ENCODE measurements at regions not wholly inside any gene's neighbourhood (a gene's known extent, or its start where the extent isn't known, plus 50 kb on each side); places are given as distances from the start of the nearest gene placed in this dataset.

DNA sequence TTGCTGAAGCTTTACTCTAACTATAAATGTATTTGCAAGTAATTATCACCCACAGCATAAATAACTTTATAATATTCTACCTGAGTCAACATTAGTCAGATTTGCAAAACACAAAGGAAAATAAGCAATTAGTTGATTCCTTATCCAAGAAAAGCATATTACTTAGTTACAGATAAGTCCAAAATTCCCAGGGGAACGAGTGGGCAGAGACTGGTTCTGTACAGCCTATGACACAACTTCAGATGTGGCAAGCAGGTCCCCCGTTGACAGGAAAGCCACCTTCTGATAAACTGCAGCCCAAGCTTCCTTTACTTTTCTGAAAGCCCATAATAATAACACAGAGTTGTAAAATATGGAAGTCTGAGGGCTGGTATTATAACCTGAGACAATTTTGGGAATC is 62.4 kb upstream of the NDP start:
- Histone ChIP-seq H3K9ac (ENCODE audit: low read depth, low read length) (no peak overlapping the region), H2AK9ac (replicated peaks; ENCODE audit: low read depth, low read length, poor library complexity) (no peak overlapping the region), H2BK120ac (ENCODE audit: low read depth, low read length) (no peak overlapping the region), H2BK5ac (ENCODE audit: low read depth, low read length, poor library complexity, severe bottlenecking) (no peak overlapping the region), H3K79me1 (ENCODE audit: low read depth in 1 of 2, low read length in 2 of 2) (no peaks in the 10 kb centered on the region), H3K27me3 (ENCODE audit: control insufficient read depth, insufficient read depth, low read length) (peaks cover 6% of the 10 kb centered on the region), H4K8ac (ENCODE audit: low read depth in 2 of 2, low read length in 2 of 2) (no peak overlapping the region), H3K36me3 (ENCODE audit: control insufficient read depth, insufficient read depth, low read length) (no peaks in the 10 kb centered on the region), H3K18ac (ENCODE audit: low read depth, low read length) (no peak overlapping the region), H2AFZ (replicated peaks; ENCODE audit: low read length, poor library complexity) (no peak overlapping the region), H3K9me1 (ENCODE audit: insufficient read depth, low read length) (no peaks in the 10 kb centered on the region), H3K27ac (ENCODE audit: insufficient read depth, low read length) (no peak overlapping the region), H3K4me3 (ENCODE audit: insufficient read depth, low read depth, low read length) (no peak overlapping the region), H4K91ac (ENCODE audit: insufficient read depth, low read depth, low read length) (no peak overlapping the region), H2BK20ac (ENCODE audit: low read depth, low read length) (no peak overlapping the region), H2AK5ac (ENCODE audit: low read depth, low read length) (no peak overlapping the region), H3K4me2 (ENCODE audit: low read depth, low read length) (no peak overlapping the region), H3K9me3 (ENCODE audit: control insufficient read depth, insufficient read depth, low read length) (no peaks in the 10 kb centered on the region), H3K4ac (ENCODE audit: low read depth, low read length) (no peak overlapping the region), H3K56ac (ENCODE audit: extremely low read depth, insufficient read depth, low read length) (no peak overlapping the region), H3K14ac (replicated peaks; ENCODE audit: low read depth, low read length) (no peak overlapping the region), H4K5ac (ENCODE audit: low read depth, low read length) (no peak overlapping the region), H2BK15ac (ENCODE audit: low read depth, low read length) (no peak overlapping the region), H4K20me1 (ENCODE audit: insufficient read depth, low read length) (no peaks in the 10 kb centered on the region), H3K4me1 (ENCODE audit: control insufficient read depth, insufficient read depth, low read length) (no peaks in the 10 kb centered on the region), H3K23ac (ENCODE audit: low read depth, low read length) (no peak overlapping the region)
- in situ Hi-C loops (cut with MboI; ENCODE audit: low sequenced_read_pairs) (no loop called here), dilution Hi-C loops (cut with HindIII; ENCODE audit: low sequenced_read_pairs, unreplicated experiment) (no loop called here), intact Hi-C loops (cut with micrococcal nuclease) (no loop called here)
- BruUV-seq (replicated peaks): no TSS peak
- ChIA-PET POLR2A (ENCODE audit: unreplicated experiment) (no interaction called here), CTCF (no interaction called here)
- no peak for TF ChIP-seq MAZ (IDR thresholded peaks at IDR 0.05; ENCODE audit: borderline replicate concordance, low read depth, low read length)
- TF ChIP-seq, protein P1, sequence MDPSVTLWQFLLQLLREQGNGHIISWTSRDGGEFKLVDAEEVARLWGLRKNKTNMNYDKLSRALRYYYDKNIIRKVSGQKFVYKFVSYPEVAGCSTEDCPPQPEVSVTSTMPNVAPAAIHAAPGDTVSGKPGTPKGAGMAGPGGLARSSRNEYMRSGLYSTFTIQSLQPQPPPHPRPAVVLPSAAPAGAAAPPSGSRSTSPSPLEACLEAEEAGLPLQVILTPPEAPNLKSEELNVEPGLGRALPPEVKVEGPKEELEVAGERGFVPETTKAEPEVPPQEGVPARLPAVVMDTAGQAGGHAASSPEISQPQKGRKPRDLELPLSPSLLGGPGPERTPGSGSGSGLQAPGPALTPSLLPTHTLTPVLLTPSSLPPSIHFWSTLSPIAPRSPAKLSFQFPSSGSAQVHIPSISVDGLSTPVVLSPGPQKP (IDR thresholded peaks at IDR 0.05; ENCODE audit: borderline replicate concordance, low read depth, low read length): no peak
- no peak for TF ChIP-seq MAFK (IDR thresholded peaks at IDR 0.05; ENCODE audit: low read depth, low read length)
- TF ChIP-seq RAD21 (IDR thresholded peaks at IDR 0.05; ENCODE audit: low read length): no peak
- no peak for TF ChIP-seq SMC3 (IDR thresholded peaks at IDR 0.05; ENCODE audit: low read depth, low read length)
- TF ChIP-seq FOS (IDR thresholded peaks at IDR 0.05; ENCODE audit: low read depth, low read length): no peak
- TF ChIP-seq BHLHE40 (IDR thresholded peaks at IDR 0.05; ENCODE audit: low read depth, low read length): no peak
- TF ChIP-seq, protein P2, sequence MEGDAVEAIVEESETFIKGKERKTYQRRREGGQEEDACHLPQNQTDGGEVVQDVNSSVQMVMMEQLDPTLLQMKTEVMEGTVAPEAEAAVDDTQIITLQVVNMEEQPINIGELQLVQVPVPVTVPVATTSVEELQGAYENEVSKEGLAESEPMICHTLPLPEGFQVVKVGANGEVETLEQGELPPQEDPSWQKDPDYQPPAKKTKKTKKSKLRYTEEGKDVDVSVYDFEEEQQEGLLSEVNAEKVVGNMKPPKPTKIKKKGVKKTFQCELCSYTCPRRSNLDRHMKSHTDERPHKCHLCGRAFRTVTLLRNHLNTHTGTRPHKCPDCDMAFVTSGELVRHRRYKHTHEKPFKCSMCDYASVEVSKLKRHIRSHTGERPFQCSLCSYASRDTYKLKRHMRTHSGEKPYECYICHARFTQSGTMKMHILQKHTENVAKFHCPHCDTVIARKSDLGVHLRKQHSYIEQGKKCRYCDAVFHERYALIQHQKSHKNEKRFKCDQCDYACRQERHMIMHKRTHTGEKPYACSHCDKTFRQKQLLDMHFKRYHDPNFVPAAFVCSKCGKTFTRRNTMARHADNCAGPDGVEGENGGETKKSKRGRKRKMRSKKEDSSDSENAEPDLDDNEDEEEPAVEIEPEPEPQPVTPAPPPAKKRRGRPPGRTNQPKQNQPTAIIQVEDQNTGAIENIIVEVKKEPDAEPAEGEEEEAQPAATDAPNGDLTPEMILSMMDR (conservative IDR thresholded peaks at IDR 0.05; ENCODE audit: low read depth, low read length): no peak
- ATAC-seq (ENCODE audit: low read depth) (no peak), DNase-seq (no peak)
- WGBS, 2 experiments (ENCODE audit: extremely low coverage in 2 of 2, insufficient read length in 1 of 2): no CpG with 5 or more reads among the region's 2 CpGs

Measured in IMR-90 (cell line).